ENCODE measurements at regions not wholly inside any gene's neighbourhood (a gene's known extent, or its start where the extent isn't known, plus 50 kb on each side); places are given as distances from the start of the nearest gene placed in this dataset.

DNA sequence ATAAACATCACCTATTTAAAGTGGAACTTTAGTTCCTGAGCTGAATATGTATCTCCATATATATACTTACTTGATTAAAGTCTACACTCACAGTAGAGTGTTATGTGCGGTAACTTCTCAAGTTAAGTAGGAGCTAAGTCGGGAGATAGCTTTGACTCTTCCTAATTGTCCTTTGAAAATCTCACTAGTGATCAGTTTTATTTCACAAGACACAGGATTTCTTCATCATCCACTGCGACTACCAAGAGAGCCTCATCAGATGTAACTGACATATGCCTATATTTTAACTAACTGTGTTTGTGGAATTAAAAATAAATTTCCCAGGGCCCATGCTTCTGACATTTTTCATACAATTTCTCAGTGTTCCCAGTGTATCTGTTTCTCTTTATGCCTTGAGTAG is 1664.0 kb downstream of the EFNB2 start:
- DNase-seq = no peak

GRCh38 chr13:104869501-104869900 is 1666.0 kb downstream of the EFNB2 start:
- DNase-seq = no peak

GRCh38 chr13:104868806-104869205 is 1666.7 kb downstream of the EFNB2 start:
- DNase-seq = no peak

- DNase-seq = no peak
Observed at GRCh38 chr13:104855581-104855980, 1679.9 kb downstream of the EFNB2 start.

DNA sequence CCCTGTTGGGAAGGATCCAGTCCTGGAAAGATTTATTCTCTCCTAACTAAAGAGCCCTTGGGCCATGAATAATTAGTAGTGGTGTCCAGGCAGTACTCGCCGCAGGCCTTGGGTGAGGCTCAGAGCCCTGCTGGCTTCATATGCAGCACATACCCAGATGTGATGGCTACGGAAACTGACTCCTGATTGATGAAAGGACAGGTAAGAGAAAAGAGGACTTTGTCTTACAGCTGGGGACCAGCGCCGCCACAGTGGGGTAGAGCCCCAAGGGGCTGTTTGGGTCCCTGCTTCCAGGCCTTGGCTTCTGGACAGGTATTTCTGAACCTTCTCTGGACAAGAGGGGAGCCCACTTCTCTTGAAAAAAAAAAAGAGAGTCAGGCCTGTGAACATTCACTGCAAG is 1680.8 kb downstream of the EFNB2 start:
- no peak for DNase-seq

- no peak for DNase-seq
Observed at GRCh38 chr13:104854007-104854406, 1681.5 kb downstream of the EFNB2 start.

DNA sequence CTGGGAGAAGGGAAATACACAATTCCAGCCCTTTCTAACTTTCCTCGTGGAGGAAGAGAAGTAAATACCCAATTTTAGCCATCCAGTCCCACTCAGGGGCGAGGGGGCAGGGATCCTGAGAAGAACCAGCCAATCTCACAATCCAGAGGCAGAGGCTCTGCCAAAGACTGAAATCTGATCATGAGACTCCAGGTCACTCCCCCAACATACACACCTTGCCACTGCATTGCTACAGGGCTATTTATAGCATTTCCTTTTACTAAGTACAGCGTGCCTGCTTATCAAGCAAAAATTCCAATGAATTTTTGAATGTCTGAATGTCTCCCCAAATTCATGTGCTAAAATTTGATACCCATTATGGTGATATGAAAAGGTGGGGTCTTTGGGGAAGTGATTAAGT is 1687.5 kb downstream of the EFNB2 start:
- DNase-seq = no peak

DNA sequence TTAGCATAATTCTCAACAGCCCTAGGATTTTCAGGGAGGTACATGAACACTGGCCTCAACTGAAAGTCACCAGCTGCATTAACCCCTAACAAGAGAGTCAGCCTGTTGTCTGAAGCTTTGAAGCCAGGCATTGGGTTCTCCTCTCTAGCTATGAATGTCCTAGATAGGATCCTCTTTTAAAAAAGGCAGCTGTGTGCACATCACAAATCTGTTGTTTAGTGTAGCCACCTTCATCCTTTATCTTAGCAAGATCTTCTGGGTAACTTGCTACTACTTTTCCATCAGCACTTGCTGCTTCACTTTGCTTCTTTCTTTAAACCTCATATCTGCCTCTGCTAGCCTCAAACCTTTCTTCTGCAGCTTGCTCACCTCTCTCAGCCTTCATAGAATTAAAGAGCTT is 1692.1 kb downstream of the EFNB2 start:
- DNase-seq = no peak

DNA sequence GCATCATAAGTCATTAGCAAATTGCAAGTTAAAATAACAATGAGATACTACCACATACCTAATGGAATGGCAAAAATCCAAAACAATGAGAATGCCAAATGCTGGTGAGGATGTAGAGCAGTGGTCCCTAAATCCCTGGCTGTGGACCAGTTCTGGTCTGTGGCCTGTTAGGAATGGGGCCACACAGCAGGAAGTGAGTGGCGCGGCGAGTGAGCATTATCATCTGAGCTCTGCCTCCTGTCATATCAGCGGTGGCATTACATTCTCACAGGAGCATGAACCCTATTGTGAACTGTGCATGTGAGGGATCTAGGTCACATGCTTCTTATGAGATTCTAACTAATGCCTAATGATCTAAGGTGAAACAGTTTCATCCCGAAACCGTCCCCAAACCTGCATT is 1694.4 kb downstream of the EFNB2 start:
- no peak for DNase-seq

DNA sequence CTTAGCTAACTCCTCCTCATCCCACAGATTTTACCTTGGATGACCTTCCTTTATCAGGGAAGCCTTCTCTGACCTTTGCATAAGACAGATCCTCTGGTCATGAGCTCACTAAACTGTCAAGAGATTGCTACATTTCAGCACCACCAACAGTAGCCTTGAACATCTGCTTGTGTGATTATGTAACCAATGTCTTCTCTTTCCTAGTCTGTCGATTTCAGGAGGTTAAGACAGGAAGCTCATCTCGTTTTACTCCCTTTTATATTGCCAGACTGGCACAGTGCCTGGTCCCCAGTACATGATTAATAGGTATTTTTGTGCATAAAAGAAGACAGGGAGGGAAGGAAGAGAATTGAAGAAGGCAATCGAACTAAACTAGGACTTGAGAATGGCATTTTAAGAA is 1697.7 kb downstream of the EFNB2 start:
- no peak for DNase-seq

- no peak for DNase-seq
Observed at GRCh38 chr13:104833221-104833620, 1702.2 kb downstream of the EFNB2 start.

GRCh38 chr13:104832231-104832630 is 1703.2 kb downstream of the EFNB2 start:
- DNase-seq = no peak

DNA sequence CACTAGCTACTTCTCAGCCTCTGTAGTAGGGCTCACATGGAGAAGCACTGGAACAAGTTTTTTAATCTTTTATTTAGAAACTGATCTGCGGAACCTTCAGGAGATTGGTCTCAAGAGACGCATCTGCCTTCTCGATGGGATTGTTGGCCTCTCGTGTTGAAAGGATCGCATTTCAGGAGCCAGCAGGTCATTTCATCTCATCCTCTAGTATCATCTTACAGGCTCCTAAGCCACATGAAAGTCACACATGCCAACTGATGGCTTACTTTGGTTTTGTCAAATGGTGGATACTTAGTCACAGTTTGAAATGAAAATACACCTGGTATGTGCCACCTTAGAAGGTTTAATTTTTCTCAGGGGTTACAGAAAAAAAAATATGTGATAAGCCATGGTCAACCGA is 1703.6 kb downstream of the EFNB2 start:
- no peak for DNase-seq

DNA sequence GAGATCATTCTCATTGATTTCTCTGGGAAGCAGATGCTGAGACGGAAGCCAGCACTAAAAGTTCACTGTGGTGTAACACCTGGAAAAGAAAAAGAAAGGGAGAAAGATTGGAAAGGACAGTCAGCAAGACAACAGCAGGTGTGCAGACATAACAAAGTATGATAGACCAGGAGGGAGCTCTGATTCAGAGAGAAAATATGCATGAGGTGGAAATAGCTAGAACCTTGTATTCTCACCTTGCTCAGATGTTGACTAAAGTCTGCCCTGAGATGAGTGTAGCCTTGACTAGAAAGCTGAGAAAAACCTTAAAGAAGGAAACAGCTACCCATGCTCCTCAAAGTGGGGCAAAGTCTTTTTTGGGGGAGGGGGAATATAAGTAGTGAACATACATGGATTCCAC is 1711.8 kb downstream of the EFNB2 start:
- no peak for DNase-seq

DNA sequence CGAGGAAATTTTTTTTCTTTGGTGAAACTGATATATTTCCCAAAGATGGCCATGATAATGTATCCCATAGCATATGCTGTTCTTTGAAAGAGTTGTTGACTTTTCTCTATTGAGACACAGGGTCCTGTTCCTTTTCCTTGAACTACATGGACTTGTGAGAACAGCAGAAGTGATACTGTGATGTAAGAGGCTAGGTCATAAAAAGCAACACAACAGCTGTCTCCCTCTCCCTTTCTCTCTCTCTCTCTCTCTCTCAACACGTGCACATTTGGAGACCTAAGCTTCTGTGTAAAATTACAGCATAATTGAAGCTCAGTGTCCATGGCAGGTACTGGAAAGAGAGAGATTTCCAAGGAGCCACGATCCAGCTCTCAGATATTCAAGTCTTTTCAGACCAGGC is 1712.4 kb downstream of the EFNB2 start:
- no peak for DNase-seq

DNA sequence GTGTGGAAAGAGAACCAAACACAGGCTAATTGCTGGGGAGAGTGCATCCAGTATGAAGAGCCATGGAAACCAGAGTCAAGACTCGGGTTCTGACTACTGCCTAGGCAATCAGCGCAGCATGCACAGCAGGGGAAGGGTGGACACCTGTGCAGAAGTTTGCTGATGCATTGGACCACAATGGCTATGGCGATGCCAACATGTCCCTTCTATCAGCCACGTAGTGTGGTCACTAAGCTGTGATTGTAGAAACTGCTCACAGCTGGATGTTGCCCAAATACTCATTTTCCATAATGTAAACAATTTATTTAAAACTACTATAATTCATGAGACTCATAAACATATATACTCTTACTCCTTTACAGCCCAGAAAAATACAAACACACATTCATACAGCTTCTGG is 1718.2 kb downstream of the EFNB2 start:
- DNase-seq = no peak

DNA sequence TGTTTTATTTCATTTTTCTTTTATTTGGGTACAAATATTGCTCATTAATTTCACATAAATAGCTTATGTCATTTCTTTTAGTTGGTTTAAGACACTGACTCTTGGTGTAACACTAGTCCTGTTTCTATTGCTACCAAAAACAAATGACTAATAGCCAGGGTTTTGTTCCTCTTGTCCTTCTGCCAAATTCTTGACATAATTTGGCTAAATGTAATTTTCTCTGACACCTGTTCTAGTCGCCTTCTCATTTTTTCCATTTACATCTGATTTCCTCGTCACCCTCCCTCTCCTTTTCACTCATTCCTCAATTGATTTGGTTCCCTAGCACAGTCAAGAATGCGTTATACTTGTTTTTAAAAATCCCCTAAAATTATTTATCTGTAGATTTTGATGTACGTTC is 1718.7 kb downstream of the EFNB2 start:
- no peak for DNase-seq

- no peak for DNase-seq
Observed at GRCh38 chr13:104810242-104810641, 1725.2 kb downstream of the EFNB2 start.

GRCh38 chr13:104809483-104809882 is 1726.0 kb downstream of the EFNB2 start:
- DNase-seq = no peak

DNA sequence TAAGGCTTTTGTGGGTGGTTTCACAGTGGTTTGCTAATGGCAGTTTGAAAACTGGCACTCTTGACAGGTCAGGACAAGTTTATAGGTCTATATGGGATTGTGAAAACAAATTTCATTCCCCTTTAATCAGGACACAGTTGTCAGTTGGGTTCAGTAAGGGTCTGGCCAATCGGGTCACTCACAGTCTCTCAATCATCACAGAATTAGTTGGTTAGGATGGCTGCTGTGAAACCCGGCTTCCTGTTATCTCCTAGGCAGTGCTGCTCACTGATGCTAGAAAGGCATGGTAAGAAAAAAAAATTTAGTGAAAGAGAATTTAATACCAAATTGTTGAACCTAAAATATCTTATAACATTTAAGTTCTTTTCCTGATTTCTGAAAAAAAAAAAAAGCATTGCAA is 1730.1 kb downstream of the EFNB2 start:
- DNase-seq = no peak

GRCh38 chr13:104799152-104799551 is 1732.9 kb upstream of the SLC10A2 start:
- DNase-seq = no peak

DNA sequence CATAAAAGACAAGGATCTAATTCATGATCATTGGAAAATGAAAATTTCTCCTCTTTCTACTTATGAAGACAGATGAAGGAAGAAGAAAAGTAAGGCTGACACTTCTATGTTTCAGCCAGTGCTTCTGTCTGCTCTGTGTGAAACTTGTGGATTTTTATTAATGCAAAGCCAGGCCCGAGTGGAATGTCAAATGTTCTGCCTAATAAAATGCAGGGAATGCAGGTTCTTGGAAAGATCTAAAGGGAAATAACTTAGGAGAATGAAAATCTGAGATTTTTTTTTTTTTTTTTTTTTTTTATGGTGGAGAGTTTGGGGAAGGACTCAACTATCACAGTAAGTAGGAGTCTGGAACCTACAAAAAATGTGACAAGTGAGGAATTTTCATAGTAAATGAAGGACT is 1732.3 kb upstream of the SLC10A2 start:
- DNase-seq = no peak

GRCh38 chr13:104796581-104796980 is 1730.4 kb upstream of the SLC10A2 start:
- no peak for DNase-seq

GRCh38 chr13:104785952-104786351 is 1719.7 kb upstream of the SLC10A2 start:
- no peak for DNase-seq

DNA sequence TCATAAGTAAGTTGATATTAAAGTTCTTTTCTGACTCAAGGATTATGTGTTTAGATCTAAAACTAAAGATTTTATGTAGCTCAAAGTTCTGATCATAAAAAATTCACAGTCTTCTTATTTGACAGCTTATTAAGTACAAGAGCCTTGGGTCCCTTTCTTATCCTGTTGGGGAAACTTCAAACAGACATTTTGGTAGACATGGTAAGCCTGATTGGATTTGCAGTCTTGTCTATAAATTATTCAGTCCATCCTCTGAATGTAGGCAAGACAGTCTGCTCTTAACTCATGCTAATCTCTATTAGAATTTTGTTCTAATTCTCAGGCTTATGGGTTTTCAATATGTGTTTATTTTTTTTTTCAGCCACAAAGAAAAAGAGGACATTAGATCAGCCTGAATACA is 1718.7 kb upstream of the SLC10A2 start:
- no peak for DNase-seq

- no peak for DNase-seq
Observed at GRCh38 chr13:104782741-104783140, 1716.5 kb upstream of the SLC10A2 start.
